Natural killer cell (primary cell): ENCODE measurements at regions not wholly inside any gene's neighbourhood (a gene's known extent, or its start where the extent isn't known, plus 50 kb on each side); places are given as distances from the start of the nearest gene placed in this dataset.

Experiments used
- ATAC-seq, 3 donors: fragments of 150-1000 bp in 2 of 3; fragments of 200-7000 bp in 1 of 3; cut with Tn5 transposase; 1 replicate in 1 of 3; 2 replicates in 2 of 3; pipeline ENCODE4 v1.10.0; 2021; ENCODE audit warnings: mild to moderate bottlenecking in 2 of 3, moderate library complexity in 2 of 3
- DNase-seq, 2 donors: peaks; one replicate each; pipeline versions ENCODE4 v3.0.0 to v3.0.0-alpha.2; 2013 to 2021; ENCODE audit warnings: mixed read lengths in 1 of 2
- H3K27ac ChIP-seq: one replicate; pipeline ENCODE4 v1.5.1; 2013; ENCODE audit warnings: mild to moderate bottlenecking, low read length
- H3K27me3 ChIP-seq: one replicate; pipeline ENCODE4 v1.6.1; 2013; ENCODE audit warnings: low read length; ENCODE audit not compliant: control insufficient read depth, insufficient read depth
- H3K36me3 ChIP-seq: one replicate; pipeline ENCODE4 v1.6.1; 2013; ENCODE audit warnings: low read length; ENCODE audit not compliant: control insufficient read depth, insufficient read depth
- H3K4me1 ChIP-seq: one replicate; pipeline ENCODE4 v1.6.1; 2013; ENCODE audit warnings: low read length; ENCODE audit not compliant: control insufficient read depth, insufficient read depth
- H3K4me3 ChIP-seq: one replicate; pipeline ENCODE4 v1.5.1; 2013; ENCODE audit warnings: low read length
- H3K9me3 ChIP-seq: one replicate; pipeline ENCODE4 v1.6.1; 2013; ENCODE audit warnings: low read length; ENCODE audit not compliant: control insufficient read depth, insufficient read depth
- H3K27ac Mint-ChIP-seq, 2 donors: one replicate each; pipeline ENCODE4 v1.8.0; 2022; ENCODE audit warnings: mild to moderate bottlenecking in 2 of 2, mixed read lengths in 2 of 2, moderate library complexity in 1 of 2
- H3K27me3 Mint-ChIP-seq, 2 donors: one replicate each; pipeline ENCODE4 v1.8.0; 2022; ENCODE audit warnings: low read depth in 2 of 2, mixed read lengths in 2 of 2
- H3K36me3 Mint-ChIP-seq: one replicate; pipeline ENCODE4 v1.8.0; 2022; ENCODE audit warnings: mixed read lengths
- H3K4me1 Mint-ChIP-seq, 2 donors: one replicate each; pipeline ENCODE4 v1.8.0; 2022; ENCODE audit warnings: mixed read lengths in 2 of 2
- H3K4me3 Mint-ChIP-seq: one replicate; pipeline ENCODE4 v1.8.0; 2022; ENCODE audit warnings: mild to moderate bottlenecking, moderate library complexity, mixed read lengths
- H3K9me3 Mint-ChIP-seq, 2 donors: one replicate each; pipeline ENCODE4 v1.8.0; 2022; ENCODE audit warnings: mixed read lengths in 2 of 2
- CTCF ChIP-seq: fragments of 200-600 bp; IDR thresholded peaks from one replicate; pipeline ENCODE4 v1.8.0; 2022; ENCODE audit warnings: antibody characterized with exemption
- WGBS: methylation state at CpG from one replicate; pipeline ENCODE4 v1.1.7; 2013; ENCODE audit warnings: missing lambda C conversion rate; ENCODE audit not compliant: insufficient coverage; 5-methylcytosine and 5-hydroxymethylcytosine counted together
- intact Hi-C: fragments of 100-400 bp; cut with micrococcal nuclease; formaldehyde crosslinking; loops from one replicate; pipeline ENCODE4 v1.14.2; 2022

DNA sequence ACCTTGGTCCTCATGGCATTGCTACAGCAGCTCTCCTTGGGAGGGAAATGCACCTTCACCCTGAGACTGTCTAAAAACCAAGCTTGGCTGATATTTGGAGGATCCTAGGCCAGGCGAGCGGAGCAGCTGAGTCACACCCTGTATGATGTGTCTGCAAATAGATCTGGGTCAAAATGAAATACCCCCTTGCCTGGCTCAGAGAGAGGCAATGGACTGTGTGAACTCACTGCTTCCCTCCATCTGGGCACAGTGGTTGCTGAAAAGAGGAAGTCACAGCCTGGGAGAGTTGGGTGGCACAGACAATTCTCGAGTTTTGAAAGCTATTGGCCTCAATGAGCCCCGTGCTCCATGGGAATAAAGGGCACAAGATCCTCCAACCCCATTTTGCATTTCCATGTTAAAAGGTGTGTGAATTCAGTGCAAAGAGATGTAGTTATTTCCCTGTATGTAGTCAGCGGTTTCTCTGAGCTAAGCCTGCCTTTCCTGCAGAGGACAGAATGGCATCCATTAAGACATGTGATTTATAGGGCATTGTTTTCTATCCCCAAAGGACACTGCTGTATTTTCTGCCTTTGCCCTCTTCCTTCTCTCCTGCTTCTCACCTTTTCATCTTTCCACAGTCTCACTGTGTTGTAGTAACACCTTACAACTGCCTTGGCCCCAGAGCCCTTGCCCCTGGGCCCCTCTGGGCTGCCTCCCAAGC lies 177.2 kb downstream of the GADD45G start:
- no peak overlapping the region for H3K4me3 Mint-ChIP-seq
- Histone ChIP-seq H3K36me3 (no peaks in the 10 kb centered on the region), H3K4me1 (no peaks in the 10 kb centered on the region), H3K9me3 (no peaks in the 10 kb centered on the region), H3K4me3 (no peak overlapping the region), H3K27ac (no peak overlapping the region), H3K27me3 (no peaks in the 10 kb centered on the region)
- ATAC-seq (peak in 2 of 3 donors; percentile 37 to 42), DNase-seq (no peak)
- no peak for TF ChIP-seq CTCF
- no peaks in the 10 kb centered on the region for H3K9me3 Mint-ChIP-seq
- peaks cover 11 to 26% of the 10 kb centered on the region in 2 donors for H3K27me3 Mint-ChIP-seq
- intact Hi-C loops: no loop called here
- WGBS: 21% methylated on average over 5 of the region's 5 CpGs
- H3K4me1 Mint-ChIP-seq: peaks cover 0 to 3% of the 10 kb centered on the region in 2 donors
- no peaks in the 10 kb centered on the region for H3K36me3 Mint-ChIP-seq
- H3K27ac Mint-ChIP-seq: no peak overlapping the region

GRCh38 chr9:89786655-89787054 lies 181.8 kb downstream of the GADD45G start:
- Histone ChIP-seq H3K27ac (no peak overlapping the region), H3K4me3 (no peak overlapping the region), H3K27me3 (no peaks in the 10 kb centered on the region), H3K36me3 (no peaks in the 10 kb centered on the region), H3K4me1 (no peaks in the 10 kb centered on the region), H3K9me3 (no peaks in the 10 kb centered on the region)
- peaks cover 8 to 29% of the 10 kb centered on the region in 2 donors for H3K27me3 Mint-ChIP-seq
- WGBS: 34% methylated on average over 1 of the region's 1 CpG
- no peaks in the 10 kb centered on the region for H3K9me3 Mint-ChIP-seq
- H3K27ac Mint-ChIP-seq: no peak overlapping the region
- no peak overlapping the region for H3K4me3 Mint-ChIP-seq
- DNase-seq (no peak), ATAC-seq (no peak)
- no peak for TF ChIP-seq CTCF
- intact Hi-C loops: no loop called here
- H3K4me1 Mint-ChIP-seq: no peaks in the 10 kb centered on the region
- no peaks in the 10 kb centered on the region for H3K36me3 Mint-ChIP-seq

DNA sequence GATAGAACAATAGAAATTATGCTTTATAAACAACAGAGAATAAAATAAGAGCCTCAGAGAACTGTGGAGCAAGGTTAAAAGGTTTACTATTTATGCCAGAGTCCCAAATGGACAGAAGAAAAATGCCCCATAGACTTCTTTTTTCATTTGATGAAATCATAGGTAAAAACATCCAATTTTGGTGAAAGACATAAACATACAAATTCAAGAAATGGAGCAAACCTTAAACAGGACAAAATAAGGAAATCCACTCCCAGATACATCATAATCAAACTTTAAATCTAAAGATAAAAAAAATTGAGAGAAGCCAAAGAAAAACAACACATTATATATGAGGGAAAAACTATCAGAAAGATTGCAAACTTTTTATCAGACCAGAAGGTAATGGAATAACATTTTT lies 182.8 kb downstream of the GADD45G start:
- H3K27ac ChIP-seq: no peak overlapping the region
- H3K4me3 Mint-ChIP-seq: no peak overlapping the region
- no peaks in the 10 kb centered on the region for H3K4me1 ChIP-seq
- H3K36me3 Mint-ChIP-seq: no peaks in the 10 kb centered on the region
- DNase-seq: no peak
- intact Hi-C loops: no loop called here
- ATAC-seq: no peak
- no peaks in the 10 kb centered on the region for H3K4me1 Mint-ChIP-seq
- H3K27me3 ChIP-seq: no peaks in the 10 kb centered on the region
- TF ChIP-seq CTCF: no peak
- no peaks in the 10 kb centered on the region for H3K36me3 ChIP-seq
- H3K9me3 ChIP-seq: no peaks in the 10 kb centered on the region
- peaks cover 8 to 29% of the 10 kb centered on the region in 2 donors for H3K27me3 Mint-ChIP-seq
- H3K27ac Mint-ChIP-seq: no peak overlapping the region
- H3K4me3 ChIP-seq: no peak overlapping the region
- H3K9me3 Mint-ChIP-seq: no peaks in the 10 kb centered on the region

DNA sequence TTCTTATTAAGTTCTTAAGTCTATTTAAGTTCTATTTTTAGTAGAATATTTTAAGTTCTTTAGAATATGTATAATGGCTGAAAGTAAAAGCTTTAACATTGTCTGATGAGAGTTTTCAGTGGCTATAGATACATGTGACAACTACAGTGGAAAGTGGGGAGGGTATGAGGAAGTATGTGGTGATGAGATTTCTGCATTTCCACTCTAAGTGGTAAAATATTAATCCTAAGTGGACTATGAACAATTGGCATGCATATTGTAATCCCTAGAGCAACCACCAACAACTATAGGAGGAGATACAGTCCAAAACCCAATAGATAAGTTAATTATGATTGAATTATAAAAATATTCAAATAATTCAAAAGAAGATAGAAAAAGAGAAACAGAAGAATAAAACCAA lies 183.6 kb downstream of the GADD45G start:
- Mint-ChIP-seq H3K4me1 (no peaks in the 10 kb centered on the region), H3K27ac (no peak overlapping the region), H3K27me3 (peaks cover 8 to 29% of the 10 kb centered on the region in 2 donors), H3K4me3 (no peak overlapping the region), H3K36me3 (no peaks in the 10 kb centered on the region), H3K9me3 (no peaks in the 10 kb centered on the region)
- Histone ChIP-seq H3K4me1 (no peaks in the 10 kb centered on the region), H3K27ac (no peak overlapping the region), H3K27me3 (no peaks in the 10 kb centered on the region), H3K9me3 (no peaks in the 10 kb centered on the region), H3K4me3 (no peak overlapping the region), H3K36me3 (no peaks in the 10 kb centered on the region)
- TF ChIP-seq CTCF: no peak
- ATAC-seq (no peak), DNase-seq (no peak)
- intact Hi-C loops: no loop called here
